ENCODE measurements at regions not wholly inside any gene's neighbourhood (a gene's known extent, or its start where the extent isn't known, plus 50 kb on each side); places are given as distances from the start of the nearest gene placed in this dataset.

GRCh38 chr10:28250782-28251181 lies 52.1 kb downstream of the MPP7 start:
- peak in 1 of 2 experiments; percentile 72 for DNase-seq

DNA sequence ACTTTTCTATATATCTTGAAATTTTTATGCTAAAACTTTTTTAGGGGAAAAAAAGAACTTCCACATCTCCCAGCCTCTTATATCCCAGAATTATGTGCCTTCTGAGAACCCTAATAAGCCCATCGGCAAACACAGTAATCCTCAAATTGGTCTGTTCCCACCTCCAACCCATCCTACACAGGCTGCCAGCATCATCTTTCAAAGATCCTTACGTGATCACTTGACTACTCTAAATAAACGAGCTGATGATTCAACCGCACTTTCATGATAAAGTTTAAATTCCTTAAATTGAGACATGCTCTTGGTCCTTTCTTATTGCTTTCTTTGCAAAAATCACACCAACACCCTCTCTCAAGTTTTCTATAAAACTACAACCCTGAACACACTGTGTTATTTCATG lies 52.5 kb downstream of the MPP7 start:
- DNase-seq = no peak

DNA sequence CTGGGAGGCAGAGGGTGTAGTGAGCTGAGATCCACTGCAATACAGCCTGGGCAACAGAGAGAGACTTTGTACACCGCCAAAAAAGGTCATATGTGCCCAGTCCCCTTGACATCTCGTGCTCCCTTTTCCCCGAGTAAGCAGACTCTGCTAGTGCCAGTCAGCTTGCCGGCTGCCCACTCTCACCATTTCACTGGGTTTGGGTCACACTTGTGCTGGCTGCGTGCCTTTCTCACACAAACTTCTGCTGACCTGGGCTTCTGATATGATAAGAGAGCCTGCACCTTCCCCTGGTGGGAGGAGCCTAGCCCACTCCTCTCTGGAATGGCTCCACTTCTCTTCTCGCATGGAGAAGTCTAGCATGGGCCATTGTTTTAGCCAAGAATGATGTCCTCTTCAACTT lies 53.4 kb downstream of the MPP7 start:
- no peak for DNase-seq

GRCh38 chr10:28248092-28248491 lies 54.8 kb downstream of the MPP7 start:
- DNase-seq = no peak

DNA sequence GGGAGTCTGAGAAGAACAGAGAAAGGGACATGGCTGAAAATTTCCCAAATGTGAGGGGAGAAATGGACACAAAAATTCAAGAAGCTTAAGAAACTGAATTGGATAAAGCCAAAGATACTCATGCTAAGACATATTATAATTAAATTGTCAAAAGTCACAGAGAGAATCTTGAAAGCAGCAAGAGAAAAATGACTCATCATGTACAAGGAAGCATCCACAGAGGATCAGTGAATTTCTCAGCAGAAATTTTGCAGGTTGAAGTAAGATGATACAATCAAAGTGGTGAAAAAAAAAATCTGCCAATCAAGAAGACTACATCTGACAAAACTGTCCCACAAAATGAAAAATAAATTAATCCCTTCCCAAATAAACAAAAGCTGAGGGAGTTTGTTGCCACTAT lies 56.8 kb downstream of the MPP7 start:
- no peak for DNase-seq

- DNase-seq = no peak
Measured at GRCh38 chr10:28243923-28244322, 58.9 kb downstream of the MPP7 start.

DNA sequence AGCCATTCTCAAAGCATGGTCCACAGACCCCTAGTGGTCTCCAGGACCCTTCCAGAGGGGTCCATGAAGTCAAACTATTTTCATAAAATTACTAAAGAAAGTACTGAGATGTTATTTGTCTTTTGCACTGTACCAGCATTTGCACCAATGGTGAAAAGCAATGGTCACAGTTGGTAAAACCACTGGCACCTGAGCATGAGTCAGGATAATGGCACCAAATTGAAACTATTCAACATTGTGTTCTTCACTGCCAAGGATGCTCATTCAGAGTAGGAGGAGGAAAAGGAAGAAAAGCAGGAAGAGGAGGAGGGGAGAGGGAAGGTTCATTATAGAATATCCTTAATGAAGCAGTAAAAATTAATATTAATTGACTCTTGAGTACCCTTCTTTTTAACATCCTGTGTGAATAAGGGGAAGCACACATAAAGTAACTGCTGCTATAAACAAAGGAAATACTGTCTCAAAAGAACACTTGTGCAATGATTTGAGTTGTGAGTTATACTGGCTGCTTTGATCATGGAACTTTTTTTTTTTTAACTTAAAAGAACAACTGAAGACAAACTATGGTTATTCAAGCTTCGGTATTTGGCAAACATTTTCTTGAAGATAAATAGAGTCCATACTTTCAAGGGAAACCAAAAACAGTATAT lies 60.2 kb downstream of the MPP7 start:
- no peak for DNase-seq

GRCh38 chr10:28241741-28242399 lies 61.0 kb downstream of the MPP7 start:
- DNase-seq = peak; percentile 37 to 83

GRCh38 chr10:28240400-28240799 lies 62.5 kb downstream of the MPP7 start:
- no peak for DNase-seq

GRCh38 chr10:28236591-28236990 lies 66.3 kb downstream of the MPP7 start:
- no peak for DNase-seq

DNA sequence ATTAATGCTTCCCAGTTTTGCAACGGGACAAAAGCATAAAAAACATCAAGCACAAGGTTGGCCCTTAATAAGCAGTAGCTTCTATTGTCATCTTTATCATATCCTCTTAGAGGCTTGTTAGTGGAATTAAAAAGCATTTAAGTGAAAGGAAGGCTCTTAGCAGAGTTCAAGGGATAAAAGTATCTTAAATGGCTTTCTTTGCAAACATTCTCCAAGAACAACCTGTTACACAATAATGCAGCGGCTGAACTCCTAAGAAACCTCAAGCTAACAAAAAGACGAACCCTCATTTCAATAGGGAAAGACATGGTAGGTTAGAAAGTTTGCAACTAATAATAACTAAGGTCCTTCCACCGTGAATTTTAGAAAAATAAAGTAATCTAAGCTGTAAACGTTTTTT lies 82.1 kb downstream of the MPP7 start:
- DNase-seq = no peak

- DNase-seq = no peak
Measured at GRCh38 chr10:28219251-28219650, 83.6 kb downstream of the MPP7 start.

GRCh38 chr10:28217848-28218247 lies 85.0 kb downstream of the MPP7 start:
- DNase-seq = no peak

GRCh38 chr10:28215930-28216329 lies 86.9 kb downstream of the MPP7 start:
- DNase-seq = no peak

DNA sequence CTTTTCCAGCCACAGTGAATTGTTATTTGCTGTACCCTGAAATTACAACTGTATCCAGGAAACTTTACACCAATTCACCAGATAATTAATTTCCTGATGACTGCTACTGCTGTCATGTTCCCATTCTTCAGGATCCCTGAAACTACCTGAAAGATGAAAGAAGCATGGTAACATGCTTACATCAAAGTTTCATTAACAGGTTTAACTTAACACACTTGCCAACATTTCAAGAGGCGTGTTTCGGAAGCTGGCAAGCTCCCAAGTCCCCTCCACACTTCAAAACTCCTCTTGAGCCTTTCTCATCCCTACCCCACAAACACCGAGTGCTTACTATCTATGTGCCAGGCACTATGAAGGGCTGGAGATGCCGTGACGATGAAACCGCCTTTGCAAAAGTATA lies 88.6 kb downstream of the MPP7 start:
- DNase-seq = no peak

DNA sequence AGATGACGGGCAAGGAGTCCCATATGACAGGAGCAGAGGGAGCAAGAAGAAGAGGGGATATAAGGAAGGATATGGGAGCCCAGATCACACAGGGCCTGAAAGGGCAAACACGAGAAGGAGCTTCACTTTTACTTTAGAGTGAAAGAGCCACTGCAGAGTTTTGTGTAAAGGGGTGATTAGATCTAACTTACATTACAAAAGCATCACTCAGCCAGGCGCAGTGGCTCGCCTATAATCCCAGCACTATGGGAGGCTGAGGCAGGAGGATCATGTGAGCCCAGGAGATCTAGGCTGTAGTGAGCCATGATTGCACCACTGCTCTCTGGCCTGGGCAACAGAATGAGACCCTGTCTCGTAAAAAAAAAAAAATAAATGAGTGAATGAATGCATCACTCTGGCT lies 91.1 kb downstream of the MPP7 start:
- DNase-seq = no peak

GRCh38 chr10:28207799-28208198 lies 95.1 kb downstream of the MPP7 start:
- no peak for DNase-seq

- DNase-seq = no peak
Measured at GRCh38 chr10:28202941-28203352, 99.9 kb downstream of the MPP7 start.

GRCh38 chr10:28201410-28202400 lies 101.2 kb downstream of the MPP7 start:
- no peak for DNase-seq

DNA sequence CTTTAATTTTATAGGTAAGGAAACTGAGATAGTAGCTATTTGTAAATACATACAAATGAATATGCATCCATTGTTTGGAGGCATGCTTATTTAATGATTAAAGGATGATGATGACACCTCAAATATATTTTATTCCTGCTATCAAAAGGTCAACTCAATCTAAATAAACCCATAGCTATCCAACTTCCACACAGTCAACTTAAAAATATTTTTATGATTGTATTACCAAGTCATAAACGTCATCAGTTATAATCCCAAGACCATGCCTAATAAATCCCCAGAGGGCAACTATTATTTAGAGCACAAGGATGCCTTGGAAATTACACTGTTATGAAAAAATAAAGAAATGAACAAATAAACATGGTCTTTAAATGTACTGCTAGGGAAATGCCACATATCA lies 102.1 kb downstream of the MPP7 start:
- DNase-seq = no peak

DNA sequence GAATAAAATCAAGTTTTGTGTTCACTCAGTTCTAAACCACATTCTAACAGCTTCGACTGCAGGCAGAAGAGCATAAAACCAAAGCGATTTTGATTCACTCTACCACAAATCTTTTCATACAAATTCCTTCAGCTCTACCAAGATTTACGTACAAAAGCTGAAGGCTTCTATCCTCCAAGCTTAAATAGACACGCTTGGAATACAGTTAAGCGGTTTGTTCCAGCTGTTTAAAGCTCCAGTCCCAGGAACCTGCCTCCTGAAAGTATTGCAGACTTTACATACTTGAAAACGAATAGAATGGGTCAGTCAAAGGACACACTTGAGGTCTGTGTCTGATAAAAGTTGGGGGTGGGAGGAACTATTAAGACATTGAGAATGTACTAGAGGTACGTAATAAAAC lies 102.9 kb downstream of the MPP7 start:
- DNase-seq = no peak

GRCh38 chr10:28190196-28190595 lies 112.7 kb downstream of the MPP7 start:
- no peak for DNase-seq

- DNase-seq = no peak
Measured at GRCh38 chr10:28188526-28188925, 114.3 kb downstream of the MPP7 start.

Data from SW 1271 (cell line).